Hepatic stellate cell (primary cell): ENCODE measurements at regions not wholly inside any gene's neighbourhood (a gene's known extent, or its start where the extent isn't known, plus 50 kb on each side); places are given as distances from the start of the nearest gene placed in this dataset.

Experiments
- DNase-seq: peaks from one replicate; pipeline ENCODE4 v3.0.0; 2011; ENCODE audit warnings: low spot score

DNA sequence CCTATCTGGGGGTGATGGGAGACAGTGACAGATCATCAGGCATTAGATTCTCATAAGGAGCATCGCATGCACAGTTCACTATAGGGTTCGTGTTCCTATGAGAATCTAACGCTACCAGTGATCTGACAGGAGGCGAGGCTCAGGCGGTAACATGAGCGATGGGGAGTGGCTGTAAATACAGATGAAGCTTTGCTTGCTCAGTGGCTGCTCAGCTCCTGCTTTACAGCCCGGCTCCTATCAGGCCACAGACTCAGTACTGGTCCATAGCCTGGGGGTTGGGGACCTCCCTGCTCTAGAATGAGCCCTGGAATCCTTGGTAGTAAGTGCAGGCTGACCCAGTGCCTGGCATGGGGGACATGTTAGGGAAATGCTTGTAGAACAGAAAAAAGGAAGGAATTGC is 426.0 kb downstream of the TYW1 start:
- no peak for DNase-seq

DNA sequence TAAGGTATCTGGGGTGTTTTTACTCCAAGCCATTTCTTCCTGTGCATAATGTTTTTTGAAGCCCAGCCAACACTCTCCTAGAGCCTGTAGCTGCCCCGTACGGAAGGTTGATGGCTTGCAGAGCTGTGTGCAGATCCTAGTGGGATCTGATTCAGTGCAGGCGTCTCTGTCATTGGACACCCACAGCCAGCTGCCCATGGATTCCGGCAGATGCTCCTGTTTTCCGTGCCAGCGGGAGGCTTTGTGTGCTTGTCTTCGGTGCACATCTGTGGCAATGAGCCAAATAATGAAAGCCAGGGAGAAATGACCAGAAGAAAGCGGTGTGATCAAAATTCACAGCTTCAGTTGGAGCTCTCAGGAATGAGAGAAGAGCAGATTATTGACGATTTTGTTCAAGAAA is 426.4 kb downstream of the TYW1 start:
- DNase-seq = no peak

DNA sequence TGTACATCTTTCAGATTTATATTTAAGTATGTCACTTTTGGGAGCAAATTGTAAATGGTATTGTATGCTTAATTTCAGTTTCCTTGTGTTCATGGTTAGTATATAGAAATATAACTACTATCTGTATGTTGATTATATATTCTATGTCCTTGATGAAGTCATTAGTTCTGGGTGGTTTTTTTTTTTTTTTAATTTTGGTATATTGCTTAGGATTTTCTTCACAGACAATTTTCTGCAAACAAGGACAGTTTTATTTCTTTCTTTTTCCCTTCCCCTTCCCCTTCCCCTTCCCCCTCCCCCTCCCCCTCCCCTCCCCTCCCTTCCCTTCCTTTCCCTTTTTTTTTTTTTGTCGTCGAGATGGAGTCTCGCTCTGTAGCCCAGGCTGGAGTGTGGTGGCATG is 430.0 kb downstream of the TYW1 start:
- DNase-seq = no peak

DNA sequence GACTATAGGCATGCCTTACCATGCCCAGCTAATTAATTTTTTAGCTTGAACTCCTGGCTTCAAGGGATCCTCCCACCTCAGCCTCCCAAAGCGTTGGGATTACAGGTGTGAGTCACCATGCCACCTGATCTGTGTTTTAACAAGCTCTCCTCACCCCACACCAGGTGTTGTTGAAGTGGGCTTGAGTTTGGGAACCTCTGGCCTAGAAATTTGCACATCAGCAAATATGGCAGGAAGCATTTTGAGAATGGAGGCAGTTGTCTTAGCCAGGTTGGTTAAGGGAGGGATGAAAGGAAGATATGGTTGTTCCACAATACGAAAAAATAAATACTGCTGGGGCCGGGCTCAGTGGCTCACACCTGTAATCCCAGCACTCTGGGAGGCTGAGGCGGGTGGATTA is 433.1 kb downstream of the TYW1 start:
- no peak for DNase-seq

DNA sequence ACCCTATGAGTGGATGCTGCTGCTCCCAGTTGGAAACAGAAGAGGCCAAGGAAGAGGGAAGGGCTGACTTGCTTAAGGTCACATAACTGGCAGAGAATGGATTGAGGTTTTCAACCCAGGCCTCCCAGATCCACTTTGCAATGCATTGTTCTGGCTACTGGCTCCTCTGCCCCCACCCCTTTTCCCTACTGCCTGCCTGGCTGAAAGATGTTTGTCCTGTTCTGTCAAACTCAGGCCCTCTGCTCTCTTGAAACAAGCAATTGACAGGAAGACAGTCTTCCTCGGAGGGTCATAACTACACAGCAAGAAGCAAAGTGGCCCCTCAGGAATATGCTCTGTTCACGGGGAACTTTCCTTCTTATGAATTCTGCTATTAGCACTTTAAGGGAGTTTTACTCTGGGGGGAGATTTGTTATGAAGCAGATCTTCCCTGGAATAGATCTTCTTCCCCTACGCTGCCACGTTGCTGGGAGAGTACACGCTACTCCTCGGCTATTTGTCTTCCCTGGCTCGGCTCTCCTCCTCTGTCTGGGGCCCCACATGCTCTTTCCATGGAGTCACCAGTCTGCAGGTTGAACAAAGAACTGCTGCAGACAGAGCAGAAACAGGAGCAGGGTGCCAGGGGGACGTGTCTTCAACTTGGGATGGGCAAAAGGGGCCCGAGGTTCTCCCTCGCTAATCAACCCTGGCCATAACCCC is 436.1 kb downstream of the TYW1 start:
- DNase-seq = no peak

DNA sequence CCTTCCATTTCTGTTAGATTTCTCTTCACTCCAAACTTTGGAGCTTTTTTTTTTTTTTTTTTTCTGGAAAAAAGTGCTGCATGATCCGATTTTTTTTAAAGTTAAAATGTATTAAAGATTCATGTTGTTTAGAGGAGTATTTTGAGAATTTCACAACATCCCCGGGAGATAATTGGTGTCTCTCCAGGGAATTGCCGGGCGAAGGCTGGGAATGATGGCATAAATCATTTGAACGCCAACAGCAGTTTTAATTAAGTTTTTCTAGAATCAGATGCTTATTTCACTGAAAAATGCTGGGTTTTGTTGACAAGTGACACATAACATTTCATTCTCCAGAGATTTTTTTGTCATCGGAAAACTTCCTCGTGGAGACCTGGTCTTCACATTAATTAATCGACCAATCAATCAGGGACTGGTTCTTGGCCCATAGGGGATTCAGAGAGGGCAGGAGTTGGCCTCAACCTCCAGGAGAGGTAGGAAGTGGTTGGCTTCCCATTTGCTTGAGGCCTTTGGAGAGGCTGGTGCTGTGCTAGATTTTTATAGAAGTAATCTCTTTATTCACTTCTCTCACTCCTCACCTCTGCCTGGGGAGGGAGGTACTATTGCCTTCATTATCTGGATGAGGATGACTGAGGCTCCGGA is 439.4 kb downstream of the TYW1 start:
- DNase-seq = no peak

DNA sequence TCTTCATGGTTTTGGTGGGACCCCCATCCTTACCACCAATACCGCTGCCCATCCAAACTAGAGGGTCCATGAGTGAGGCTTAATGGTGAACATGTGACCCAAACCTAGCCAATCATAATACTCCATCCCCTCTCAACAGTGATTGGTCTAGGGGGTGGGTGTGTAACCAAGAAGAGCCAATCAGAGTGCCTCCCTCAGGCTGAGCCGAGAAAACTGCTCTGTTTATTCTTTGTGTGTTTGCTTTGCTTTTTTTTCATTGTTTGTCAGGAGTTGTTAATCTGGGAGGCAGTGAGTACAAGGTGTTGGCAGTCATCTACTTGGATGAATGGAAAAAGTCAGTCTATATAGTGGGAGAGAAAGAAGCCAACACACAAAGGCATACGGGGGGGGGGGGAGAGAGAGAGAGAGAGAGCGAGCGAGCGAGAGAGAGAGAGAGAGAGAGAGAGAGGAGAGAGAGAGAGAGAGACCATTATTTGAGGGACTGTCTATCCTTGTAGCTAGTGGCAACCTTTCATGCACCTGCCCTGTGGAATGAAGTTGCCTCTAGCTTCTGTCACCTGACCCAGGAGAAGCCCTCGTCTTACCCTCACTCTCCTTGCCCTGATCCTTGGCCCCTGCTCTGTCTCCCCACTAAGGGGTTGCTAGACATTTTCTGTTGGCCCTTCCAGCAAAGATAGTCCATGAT is 441.7 kb downstream of the TYW1 start:
- DNase-seq = no peak

DNA sequence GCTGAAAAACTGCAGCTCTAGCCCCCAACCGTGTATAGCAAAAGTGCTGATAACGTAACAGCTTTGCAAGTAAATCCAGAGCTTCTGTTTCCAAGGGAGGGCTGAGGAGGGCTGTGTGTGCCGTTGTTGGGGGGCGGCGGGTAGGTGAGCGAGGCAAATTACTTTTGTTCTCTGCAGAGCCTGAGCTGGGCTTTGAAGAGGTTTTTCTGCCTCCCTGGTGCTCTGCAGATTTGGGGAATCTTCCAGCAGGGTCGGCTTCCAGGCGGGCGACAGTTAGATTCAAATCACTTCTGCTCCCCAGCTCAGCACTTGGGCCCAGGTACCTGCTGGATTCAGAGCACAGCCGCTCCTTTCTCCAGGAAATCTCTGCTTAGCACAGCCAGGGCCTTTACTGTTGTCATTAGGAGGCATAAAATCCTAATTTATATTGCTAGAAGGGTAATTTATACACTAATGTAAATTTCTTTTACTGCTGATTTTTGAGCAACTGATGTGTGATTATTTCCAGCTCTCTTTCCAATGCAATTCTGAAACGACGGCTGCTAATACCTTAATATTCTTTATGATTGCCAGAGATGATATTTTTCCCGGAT is 442.4 kb downstream of the TYW1 start:
- DNase-seq = no peak

DNA sequence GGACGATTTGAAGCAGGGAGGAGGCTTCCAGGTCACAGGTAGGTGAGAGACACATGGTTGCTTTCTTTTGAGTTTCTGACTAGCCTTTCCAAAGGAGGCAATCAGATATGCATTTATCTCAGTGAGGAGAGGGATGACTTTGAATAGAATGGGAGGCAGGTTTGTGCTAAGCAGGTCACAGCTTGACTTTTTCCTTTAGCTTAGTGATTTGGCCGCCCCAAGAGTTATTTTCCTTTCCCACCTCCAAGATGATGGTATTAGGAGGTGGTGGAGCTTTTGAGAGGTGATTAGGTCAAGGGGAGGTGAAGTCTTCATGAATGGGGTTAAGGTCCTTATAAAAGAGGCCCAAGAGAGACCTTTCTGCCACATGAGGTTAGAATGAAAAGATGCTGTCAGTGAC is 443.7 kb downstream of the TYW1 start:
- no peak for DNase-seq

DNA sequence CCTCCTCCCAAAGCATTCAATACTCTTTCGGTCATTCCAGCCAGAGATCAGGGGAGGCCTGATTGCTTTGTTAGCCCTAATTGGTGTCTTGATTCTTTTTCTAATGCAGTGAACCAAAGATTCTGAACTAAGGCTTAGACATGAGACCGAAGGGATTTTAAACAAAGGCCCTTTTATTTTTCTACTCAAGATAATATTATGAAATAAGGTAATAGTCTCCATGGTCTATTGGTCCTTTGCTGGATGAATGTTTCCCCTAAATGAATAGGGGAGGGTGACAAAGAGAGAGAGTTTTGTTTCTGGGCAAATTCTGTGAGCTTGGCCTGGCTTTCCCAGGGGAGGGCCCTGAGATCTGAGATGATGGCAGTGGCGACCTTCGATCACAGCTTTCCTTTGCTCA is 449.1 kb downstream of the TYW1 start:
- DNase-seq = no peak

DNA sequence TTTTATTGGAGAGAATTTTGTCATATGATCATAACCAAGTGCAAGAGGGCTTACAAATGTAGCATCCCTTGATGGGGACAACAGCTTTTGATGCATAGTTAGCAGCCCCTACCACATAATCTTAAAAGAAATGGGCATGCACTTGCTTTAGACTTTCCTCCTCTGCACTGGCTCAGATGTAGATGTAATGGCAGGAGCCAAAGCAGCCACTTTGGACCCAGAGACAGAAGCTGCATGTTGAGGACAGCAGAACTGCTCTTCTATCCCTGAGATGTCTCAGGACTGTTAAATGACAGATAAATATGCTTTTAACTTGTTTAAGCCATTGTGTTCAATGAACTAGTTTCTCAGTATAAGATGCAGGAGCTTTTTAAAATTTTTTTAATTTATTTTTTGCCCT is 450.7 kb downstream of the TYW1 start:
- no peak for DNase-seq

DNA sequence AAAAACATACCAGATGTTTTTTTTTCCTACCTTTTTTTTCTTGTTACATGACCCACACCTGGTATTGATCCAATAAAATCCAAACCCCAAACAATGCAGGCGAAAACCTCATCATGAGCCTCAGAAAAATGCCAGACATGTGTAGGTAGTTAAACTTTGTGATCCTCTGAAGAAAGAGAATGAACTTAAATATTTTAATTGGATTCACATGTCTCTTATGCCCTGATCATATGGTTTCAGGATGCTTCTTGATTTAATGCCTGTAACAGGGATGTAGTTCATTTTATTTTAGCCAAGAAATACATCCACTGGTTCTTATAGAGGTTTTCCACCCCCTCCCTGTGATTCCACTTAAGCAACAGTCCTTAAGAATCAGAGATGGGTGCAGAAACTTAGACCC is 451.6 kb downstream of the TYW1 start:
- DNase-seq = no peak

DNA sequence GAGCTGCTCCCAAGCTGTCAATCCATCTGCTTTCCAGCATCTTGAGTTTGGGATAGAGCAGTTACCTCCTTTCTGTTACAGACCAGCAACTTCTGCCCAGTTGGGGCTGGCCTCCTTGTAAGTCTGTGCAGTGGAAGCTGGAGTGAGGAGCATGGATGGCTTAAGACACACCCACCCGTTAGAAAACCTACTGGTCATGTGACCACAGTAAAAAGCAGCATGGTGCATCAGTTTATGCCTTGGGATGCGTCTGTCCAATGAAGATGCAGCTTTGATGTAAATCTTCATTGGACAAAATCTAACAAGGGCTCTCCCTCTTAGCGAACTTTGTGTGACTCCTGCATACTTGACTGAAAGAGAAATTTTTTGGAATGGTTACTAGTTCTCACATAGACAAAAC is 453.5 kb downstream of the TYW1 start:
- no peak for DNase-seq

DNA sequence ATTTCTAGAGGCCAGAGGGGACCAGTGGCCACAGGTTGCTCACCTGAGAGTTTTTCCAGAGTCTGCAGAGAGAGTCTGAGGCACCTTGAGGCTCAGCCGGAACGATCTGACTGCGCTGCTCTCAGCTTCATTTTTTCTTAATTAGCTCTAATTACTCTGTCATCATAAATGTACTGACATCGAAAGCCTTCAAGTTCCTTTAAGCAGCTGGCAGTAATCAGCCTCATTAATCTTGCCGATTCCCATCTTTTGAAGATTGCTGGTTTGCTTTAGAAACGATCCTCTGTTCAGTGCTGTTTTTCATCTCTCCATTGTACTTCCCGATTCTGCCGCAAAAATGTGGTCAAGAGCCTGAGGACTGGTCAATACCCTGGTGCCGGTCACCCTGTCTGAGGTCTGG is 454.7 kb downstream of the TYW1 start:
- no peak for DNase-seq

DNA sequence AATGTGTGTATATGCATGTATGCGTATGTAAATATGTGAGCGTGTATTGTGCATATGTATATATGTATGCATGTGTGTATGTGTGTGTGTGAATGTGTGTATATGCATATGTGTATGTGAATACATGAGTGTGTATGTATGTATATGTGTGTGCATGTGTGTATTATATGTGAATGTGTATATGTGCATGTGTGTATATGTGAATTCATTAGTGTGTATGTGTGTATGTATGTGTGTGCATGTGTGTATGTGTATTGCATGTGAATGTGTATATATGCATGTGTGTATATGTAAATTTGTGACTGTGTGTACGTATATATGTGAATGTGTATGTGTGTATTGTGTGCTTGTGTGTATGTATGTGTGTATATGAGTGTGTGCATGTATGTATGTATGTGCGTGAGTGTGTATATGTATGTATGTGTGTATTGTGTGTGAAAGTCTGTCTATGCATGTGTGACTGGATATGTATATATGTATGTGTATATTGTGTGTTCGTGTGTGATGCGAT is 455.9 kb downstream of the TYW1 start:
- DNase-seq = no peak

DNA sequence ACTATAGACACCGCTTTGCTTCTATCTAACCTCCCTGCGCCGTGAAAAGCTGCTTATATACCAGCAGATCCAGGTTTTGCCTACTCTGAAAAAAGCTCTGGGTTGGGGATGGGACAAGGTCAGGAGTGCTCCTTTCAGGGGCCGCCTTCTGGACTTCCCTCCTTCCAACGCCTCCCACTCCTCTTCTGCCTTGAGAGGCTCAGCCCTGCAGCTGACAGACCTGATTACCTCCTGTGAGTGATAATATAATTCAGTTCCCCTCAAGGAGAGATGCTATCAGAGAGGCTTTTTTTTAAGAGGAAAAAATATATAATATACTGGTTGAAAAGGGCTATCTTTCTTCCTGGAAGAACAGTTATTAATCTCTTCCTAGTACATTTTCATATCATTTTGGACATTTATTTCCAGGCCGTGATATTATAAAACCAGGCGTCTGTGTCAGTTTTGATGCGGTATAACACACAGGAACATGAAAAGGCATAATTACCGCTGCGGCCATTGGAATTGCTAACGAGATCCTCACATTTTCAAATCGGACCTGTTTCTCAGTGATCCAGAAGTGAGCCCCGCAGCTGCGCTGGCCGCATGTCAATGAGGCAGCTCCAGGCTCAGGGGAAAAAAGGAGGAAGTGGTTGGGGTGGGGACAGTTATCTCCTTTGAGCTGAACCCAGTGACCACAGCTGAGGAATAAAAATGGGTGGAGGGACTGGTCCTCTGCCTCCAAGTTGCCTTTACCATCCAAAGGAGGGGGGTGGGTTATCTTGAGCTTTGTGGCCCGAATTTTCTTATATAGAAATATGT is 457.1 kb downstream of the TYW1 start:
- no peak for DNase-seq

DNA sequence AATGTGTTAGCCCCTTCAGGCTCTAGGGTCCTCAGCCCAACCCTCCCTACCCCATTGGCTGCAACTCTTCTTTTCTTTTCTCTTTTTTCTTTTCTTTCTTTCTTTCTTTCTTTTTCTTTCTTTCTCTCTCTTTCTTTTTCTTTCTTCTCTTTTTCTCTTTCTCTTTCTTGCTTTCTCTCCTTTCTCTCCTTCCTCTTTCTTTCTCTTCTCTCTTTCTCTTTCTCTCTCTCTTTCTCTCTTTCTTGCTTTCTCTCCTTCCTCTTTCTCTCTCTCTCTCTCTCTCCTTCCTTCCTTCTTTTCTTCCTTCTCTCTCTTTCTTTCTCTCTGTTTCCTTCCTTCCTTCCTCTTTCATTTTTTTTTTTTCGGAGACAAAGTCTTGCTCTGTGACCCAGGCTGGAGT is 458.9 kb downstream of the TYW1 start:
- DNase-seq = no peak

DNA sequence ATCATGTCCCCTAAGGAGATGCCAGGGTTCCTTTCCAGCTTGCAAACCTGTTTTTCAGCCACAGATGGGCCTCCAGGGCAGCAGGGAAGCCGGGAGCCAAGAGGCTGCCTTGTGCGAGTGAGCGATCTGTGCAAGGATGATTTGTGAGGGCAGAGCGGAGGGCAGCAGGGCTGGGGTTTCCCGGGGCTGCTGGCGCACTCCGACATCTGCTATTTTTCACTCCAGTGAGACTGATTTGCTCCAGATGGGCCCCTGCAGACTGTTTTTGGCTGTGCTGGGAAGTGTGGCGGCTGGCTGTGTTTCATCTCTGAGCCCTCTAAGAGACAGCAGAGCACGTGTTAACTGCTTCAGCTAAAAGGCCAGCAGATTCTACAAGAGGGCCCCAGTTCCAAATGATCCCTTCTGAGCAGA is 466.2 kb downstream of the TYW1 start:
- no peak for DNase-seq

DNA sequence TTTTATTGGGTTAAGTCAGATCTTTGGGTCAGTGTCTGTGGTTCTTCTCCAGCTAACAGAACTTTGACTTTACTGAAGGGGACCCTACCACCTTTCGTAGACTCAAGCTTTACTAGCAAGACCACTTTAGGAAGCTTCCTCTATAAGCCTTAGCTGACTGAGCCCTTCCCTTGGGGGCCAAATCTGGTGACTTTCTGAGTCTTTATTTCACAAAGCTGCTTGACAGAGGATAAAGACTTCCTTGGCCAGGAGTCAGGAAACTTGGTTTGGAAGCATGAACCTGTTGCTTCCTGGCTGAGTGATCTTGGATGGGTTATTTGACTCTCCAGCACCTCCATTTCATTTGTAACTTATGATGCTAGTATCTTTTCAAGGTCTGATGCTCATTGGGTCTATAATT is 466.7 kb downstream of the TYW1 start:
- DNase-seq = no peak

DNA sequence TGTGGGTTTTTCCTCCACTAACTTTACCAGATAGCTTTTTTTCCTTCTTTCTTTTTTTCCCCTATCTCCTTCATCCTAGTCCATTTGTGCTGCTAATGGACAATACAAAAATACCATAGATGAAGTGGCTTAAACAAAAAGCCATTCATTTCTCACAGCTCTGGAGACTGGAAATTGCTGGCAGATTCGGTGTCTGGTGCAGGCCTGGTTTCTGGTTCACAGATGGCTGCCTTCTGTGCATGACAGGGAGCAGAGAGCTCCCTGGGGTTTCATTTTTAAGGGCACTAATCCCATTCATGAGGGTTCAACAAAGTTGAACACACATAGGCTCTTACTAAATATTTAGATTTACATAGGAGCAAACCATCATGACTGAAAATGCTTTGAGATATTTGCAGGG is 467.4 kb downstream of the TYW1 start:
- no peak for DNase-seq

DNA sequence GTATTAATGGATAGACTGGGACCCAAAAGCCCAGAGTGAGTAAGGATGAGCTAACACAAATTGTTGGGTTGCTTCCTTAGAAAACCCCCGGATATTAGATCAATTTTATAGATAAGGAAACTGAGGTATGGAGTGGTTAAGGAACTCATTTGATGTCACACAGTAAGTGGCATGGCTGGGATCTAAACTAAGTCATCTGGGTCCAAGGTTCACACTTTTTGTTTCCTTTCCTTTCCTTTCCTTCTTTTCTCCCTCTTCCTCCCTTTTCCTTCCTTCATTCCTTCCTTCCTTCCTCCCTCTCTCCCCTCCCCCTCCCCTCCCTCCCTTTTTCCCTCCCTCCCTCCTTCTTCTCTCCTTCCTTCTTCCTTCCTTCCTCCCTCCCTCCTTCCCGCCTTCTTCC is 469.5 kb downstream of the TYW1 start:
- DNase-seq = no peak

DNA sequence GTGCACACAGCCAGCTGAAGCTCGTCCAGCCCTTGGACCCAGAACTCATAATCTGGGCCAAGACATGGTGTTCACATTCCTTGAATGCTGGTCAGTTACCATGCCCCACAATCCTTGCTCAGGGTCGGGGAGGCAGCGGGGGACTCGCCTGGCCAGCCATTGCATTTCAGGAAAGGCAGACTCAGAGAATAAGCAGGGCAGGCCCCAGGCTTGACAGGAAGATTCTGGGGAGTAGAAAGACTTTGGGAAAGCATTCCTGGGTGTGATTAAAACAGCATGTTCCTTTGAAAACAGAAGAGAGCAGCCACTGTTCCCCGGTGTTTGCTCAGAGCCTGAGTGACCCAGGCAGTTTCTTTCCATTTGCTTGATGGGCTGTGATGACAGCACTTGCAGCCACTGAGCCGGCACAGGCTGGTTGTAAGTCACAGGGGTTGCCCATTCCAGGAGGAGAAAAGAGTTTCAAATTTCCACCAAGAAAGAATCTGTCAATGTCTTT is 473.7 kb downstream of the TYW1 start:
- DNase-seq = no peak
